GM19397 (cell line): ENCODE measurements at regions not wholly inside any gene's neighbourhood (a gene's known extent, or its start where the extent isn't known, plus 50 kb on each side); places are given as distances from the start of the nearest gene placed in this dataset.

Experiments
- ATAC-seq: cut with Tn5 transposase; IDR thresholded peaks from one replicate; pipeline ENCODE4 v1.9.1; 2021; ENCODE audit warnings: mild to moderate bottlenecking, moderate library complexity; ENCODE audit not compliant: unreplicated experiment

- no peak for ATAC-seq
Observed at GRCh38 chr1:38475624-38476005, 384.0 kb downstream of the RRAGC start.

- ATAC-seq = peak; percentile 76
Observed at GRCh38 chr1:38474738-38475623, 384.6 kb downstream of the RRAGC start.

GRCh38 chr1:38466487-38466886 lies 393.1 kb downstream of the RRAGC start:
- no peak for ATAC-seq

GRCh38 chr1:38465460-38465859 lies 394.1 kb downstream of the RRAGC start:
- no peak for ATAC-seq

- ATAC-seq = no peak
Observed at GRCh38 chr1:38464071-38464661, 395.4 kb downstream of the RRAGC start.

- no peak for ATAC-seq
Observed at GRCh38 chr1:38463074-38463473, 396.5 kb downstream of the RRAGC start.

GRCh38 chr1:38456531-38456876 lies 403.1 kb downstream of the RRAGC start:
- no peak for ATAC-seq

GRCh38 chr1:38455829-38456530 lies 403.6 kb downstream of the RRAGC start:
- ATAC-seq = no peak

GRCh38 chr1:38454749-38455441 lies 404.7 kb downstream of the RRAGC start:
- ATAC-seq = no peak

GRCh38 chr1:38454236-38454635 lies 405.3 kb downstream of the RRAGC start:
- no peak for ATAC-seq

GRCh38 chr1:38452246-38452645 lies 405.7 kb upstream of the POU3F1 start:
- ATAC-seq = no peak

- ATAC-seq = no peak
Observed at GRCh38 chr1:38451541-38451993, 405.0 kb upstream of the POU3F1 start.

GRCh38 chr1:38448893-38449292 lies 402.3 kb upstream of the POU3F1 start:
- ATAC-seq = no peak

- ATAC-seq = no peak
Observed at GRCh38 chr1:38446936-38447335, 400.3 kb upstream of the POU3F1 start.

- no peak for ATAC-seq
Observed at GRCh38 chr1:38444770-38445442, 398.3 kb upstream of the POU3F1 start.

GRCh38 chr1:38444311-38444710 lies 397.7 kb upstream of the POU3F1 start:
- no peak for ATAC-seq

- no peak for ATAC-seq
Observed at GRCh38 chr1:38440402-38440801, 393.8 kb upstream of the POU3F1 start.

GRCh38 chr1:38436749-38437148 lies 390.2 kb upstream of the POU3F1 start:
- no peak for ATAC-seq

- ATAC-seq = no peak
Observed at GRCh38 chr1:38436006-38436405, 389.4 kb upstream of the POU3F1 start.

- no peak for ATAC-seq
Observed at GRCh38 chr1:38433084-38433722, 386.6 kb upstream of the POU3F1 start.
